Skin epidermis (tissue), 12 donors: ENCODE measurements at regions not wholly inside any gene's neighbourhood (a gene's known extent, or its start where the extent isn't known, plus 50 kb on each side); places are given as distances from the start of the nearest gene placed in this dataset.

Source experiments
- H3K27ac ChIP-seq, 21 experiments: fragments of 200-600 bp; sonication (generic) in 11 of 21; one replicate each; pipeline ENCODE4 v1.5.0; 2020; ENCODE audit warnings: mild to moderate bottlenecking in 3 of 21, inconsistent platforms in 2 of 21, moderate library complexity in 2 of 21
- H3K4me3 ChIP-seq, 7 experiments: fragments of 200-600 bp; sonication (generic) in 2 of 7; one replicate each; pipeline ENCODE4 v1.5.0; 2020; ENCODE audit warnings: inconsistent platforms in 2 of 7, mild to moderate bottlenecking in 2 of 7, moderate library complexity in 1 of 7

DNA sequence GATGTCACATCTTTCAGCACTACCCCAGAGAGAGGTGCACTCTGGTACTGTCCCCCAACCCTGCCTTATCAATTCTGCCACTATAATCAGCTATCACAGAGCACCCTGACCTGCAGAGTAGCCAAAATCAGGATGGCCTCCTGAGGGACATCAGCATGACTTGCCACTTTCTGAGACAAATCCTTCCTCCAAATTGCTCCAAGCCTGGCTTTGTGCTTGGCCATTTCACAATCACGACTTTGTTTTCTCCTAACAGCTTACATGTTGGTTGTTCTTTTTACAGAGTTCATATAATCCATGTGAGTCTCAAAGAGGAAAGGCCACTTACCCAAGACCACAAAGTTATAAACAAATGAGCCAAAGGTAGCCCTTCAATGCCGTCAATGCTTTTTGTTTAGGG lies 449.0 kb upstream of the CDH5 start:
- no peak overlapping the region for H3K4me3 ChIP-seq
- H3K27ac ChIP-seq: no peak overlapping the region

DNA sequence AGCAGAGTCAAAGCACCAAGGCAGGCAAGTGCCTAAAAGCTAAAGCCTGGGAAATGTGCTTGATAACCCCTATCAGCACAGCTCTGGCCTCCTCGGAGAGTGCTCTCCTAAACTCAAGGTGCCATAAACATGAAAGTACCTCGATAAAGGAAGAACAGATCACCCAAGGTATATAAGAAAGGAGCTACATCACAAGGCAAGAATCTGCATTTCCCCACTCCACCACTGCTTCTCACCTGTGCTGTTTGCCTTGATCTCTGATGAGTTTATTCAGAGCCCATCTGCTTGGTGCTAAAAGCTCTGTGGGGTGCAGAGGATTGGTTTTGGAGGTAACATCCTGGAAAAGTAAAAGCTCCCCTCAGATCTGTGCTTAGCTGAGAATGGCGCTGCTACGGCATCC lies 449.5 kb upstream of the CDH5 start:
- Histone ChIP-seq H3K27ac (no peak overlapping the region), H3K4me3 (no peak overlapping the region)

DNA sequence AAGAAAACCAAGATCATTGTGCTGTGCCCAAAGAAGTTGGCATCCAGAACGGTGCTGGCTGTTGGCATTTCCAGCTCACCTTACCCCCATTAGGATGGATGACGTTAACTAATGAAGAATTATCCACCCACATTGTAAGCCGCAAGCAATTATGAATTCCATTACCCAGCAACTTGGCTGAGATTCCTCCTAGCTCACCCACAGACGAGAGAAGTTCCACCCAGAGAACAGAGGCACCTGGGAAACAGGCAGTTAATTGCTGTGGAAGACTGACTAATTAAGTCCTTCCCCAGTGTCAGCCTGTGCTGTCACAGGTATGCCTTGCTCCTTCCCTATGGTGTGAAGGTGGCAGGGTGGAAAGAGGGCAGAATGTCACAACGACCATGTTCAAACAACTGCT lies 456.2 kb upstream of the CDH5 start:
- peak overlapping the region in 3 of 21 experiments; percentile 4 to 46 (median 41) for H3K27ac ChIP-seq

DNA sequence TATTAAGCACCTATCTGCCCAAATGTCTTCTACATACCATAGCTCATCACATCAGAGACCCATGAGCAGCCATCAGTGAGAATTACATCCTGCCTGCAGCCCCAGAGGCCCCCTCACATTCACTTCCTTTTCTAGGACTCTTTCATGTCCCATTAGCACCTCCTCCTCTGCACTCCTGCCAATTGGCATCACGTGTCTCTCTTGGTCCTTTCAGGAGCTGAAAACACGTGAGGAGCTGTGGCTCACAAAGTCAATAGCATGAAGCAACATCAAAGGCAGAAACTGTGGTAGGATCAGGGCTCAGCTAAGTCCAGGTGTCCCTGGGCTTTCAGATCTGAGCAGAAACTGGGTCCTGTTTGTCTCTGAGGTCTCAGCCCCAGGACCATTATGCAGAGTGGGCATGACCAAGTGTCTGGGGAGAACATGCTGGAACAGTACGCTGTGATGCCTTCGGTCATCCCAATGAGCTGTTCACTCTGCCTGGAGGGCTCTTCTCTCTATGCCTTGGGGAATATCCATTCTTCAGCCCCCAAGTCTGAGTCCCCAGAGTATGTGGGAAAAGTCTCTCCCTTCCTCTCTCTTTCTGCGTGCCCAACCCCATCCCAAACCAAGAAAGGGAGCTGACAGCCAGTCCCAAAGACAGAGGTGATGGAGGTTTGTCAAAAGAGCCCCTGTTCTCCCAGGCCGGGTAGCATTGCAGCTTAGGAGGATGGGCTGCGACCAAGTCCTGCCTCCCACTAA lies 457.0 kb upstream of the CDH5 start:
- H3K4me3 ChIP-seq: no peak overlapping the region
- peak overlapping the region in 5 of 21 experiments; percentile 4 to 50 (median 19) for H3K27ac ChIP-seq

More for the DNA sequence above, 456.2 kb upstream of the CDH5 start:
- H3K4me3 ChIP-seq: no peak overlapping the region

DNA sequence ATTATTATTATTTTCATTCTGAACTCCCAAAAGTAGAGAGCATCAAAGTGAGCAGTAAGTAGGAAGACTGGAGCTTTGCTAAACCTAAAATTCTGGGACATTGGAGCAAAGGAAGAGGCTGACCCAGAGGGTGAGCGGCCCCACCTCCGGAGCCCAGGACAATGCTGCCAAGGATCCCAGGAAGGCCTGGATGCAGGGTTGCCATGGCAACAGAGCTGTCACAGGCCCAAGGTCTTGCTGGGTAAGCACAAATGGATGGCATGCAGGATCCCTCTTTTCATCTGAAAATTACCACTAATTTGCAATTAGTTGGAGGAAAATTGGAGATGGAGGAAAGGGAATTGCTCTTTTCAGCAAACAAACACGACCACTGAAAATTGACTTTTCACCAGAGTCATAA lies 457.9 kb upstream of the CDH5 start:
- Histone ChIP-seq H3K4me3 (no peak overlapping the region), H3K27ac (no peak overlapping the region)

DNA sequence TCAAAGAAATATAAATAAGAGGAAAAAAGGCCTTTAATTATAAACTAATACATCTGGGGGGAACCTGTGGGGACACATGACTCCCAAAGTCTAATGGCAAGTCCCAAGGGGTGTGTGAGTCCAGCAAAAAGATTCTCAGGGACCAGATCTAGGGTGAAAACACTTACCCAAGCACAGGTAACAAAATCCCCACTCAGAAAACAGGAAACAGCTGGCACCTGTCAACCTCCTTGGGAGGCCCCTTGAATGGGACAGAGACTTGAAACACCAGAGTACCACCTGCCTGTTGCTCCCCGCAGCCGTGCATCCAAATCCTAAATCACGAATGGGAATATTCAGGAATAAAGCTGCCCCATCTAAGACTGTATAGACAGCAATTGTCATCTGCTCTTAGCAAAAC lies 461.2 kb upstream of the CDH5 start:
- H3K27ac ChIP-seq: no peak overlapping the region
- H3K4me3 ChIP-seq: no peak overlapping the region

DNA sequence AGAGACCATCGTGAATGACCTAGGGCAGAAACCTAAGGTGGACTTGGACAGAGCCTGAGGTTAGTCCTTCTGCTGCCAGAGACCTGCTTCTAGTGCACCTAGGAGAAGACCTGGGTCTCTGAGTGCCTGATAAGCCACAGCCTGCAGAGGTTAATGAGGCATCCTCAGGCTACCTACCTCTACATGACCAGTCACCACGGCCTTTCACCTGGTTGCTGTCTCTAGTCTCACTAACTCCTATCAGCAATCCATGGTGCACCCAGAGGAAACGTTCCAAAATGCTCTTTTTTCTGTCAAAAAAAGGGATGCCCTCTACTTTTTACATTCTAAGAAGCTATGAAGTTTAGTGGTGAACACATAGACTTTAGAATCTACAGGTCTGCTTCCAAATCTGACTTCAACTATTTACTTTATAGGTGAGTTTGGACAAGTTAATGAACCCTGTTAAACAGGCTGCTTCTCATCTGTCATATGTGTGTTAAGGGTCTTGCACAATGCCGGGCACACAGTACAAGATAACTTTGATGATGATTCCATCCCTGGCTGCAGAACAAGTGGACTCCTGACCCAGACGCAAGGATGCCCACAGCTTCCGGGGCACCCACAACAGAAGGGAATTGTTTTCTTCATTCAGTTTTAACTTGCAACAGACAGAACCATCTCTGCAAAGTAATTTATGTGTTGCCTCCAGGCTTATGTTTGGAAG lies 469.9 kb upstream of the CDH5 start:
- no peak overlapping the region for H3K27ac ChIP-seq
- H3K4me3 ChIP-seq: no peak overlapping the region

DNA sequence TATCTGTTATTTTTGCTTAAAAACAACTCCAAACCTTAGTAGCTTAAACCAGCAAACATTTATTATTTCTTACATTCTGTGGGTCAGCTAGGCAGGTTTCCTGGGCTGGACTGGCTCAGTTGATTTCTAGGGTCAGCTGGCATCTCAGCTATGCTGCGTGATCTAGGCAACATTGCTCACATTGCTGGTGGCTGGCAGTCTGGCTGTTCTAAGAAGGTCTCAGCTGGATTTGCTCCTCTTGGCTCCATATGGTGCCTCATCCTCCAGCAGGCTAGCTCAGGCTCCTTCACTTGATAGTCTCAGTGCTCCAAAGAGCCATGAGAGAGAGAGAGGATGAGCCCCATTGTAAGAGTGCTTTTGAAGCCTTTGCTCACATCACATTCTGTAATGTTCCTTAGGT lies 470.6 kb upstream of the CDH5 start:
- no peak overlapping the region for H3K4me3 ChIP-seq
- no peak overlapping the region for H3K27ac ChIP-seq

DNA sequence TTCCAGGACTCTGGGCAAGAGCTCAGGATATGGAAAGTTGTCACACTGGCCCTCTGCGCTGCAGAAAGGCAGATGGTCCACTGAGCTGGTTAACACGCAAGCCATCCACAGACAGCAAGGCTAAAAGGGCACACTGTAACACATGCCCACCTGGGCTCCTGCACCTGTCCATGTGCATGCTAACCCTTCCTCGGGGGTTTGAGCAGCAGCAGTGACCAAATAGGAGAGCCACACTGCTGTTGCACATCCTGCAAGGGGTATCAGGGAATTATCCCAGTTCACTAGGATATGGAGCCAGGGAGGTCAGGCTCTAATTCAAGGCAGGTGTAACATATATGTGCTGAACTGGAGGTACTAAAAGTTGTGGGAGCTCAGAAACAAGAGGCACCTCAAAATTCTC lies 471.0 kb upstream of the CDH5 start:
- H3K27ac ChIP-seq: no peak overlapping the region
- no peak overlapping the region for H3K4me3 ChIP-seq

DNA sequence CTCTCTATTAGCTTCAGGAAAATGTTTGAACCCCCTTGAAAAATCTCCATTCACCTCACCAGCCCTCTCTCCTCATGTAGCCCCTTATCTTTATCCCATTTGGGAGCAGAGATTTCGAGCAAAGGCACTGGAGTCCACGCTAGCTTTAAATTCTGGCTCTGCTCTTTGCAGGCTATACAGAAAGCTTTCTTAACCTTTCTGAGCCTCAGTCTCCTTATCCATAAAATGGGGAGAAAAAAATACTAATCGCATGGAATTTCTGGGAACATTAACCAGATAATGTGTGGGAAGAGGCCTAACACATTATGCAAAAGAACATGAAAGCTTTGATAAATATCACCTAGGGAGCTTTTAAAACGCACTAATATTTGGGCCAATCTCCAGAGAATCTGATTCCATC lies 476.3 kb upstream of the CDH5 start:
- Histone ChIP-seq H3K4me3 (no peak overlapping the region), H3K27ac (no peak overlapping the region)

DNA sequence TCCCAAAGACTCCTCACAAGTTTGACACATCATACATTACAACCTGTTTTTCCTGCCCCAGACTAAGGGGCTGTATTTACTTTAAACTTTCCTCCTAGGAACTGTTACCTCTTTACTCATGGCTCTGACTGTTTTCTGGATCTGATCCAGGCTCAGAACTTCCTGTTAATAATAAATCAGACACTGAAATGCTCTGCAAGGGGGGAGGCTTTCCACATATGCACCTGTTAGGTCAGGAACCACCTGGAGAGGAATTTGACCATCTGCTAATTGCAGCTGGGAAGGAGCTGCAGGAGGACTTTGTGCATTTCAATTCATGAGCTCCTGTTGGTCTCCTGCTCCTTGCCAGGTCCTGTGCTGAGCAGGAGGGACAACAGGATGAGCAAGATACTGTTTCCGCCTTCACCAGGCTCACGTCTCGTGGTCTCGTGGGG lies 476.9 kb upstream of the CDH5 start:
- H3K4me3 ChIP-seq: no peak overlapping the region
- H3K27ac ChIP-seq: no peak overlapping the region

DNA sequence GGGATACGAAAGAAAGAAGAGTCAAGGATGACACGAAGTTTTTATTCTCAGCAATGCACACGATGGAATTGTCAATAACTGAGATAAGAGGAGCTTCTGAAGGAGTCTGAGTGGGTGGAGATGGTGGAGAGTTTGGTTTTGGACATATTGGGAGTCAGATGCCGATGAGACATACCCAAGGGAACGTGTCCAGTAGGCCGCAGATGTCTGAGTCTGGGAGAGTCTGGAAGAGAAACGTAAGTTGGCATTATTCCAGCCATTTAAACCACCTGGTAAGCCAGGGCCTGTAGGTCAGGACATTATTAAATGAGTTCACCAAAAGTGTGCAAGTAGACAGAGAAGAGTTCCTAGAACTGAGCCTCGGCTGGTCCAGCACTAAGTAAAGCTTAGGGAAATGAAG lies 478.3 kb upstream of the CDH5 start:
- H3K27ac ChIP-seq: no peak overlapping the region

DNA sequence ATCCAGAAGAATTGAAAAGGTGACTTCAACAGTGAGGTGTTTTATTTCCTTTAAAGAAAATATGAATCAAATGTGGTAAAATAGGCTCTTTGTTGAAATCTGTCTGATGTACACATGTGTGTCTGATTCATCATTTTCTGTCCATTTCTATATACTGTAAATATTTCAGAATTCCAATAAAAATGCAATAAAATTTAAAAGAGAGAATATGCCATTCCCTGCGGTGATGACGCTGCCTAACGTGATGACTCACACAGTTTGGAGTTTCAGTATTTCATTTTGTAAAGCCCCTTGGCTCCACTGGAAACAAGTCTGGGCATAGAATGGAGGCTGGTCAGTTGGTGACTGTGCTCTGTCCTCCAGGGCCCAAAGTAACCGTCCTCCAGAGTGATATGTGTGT lies 482.5 kb upstream of the CDH5 start:
- Histone ChIP-seq H3K27ac (no peak overlapping the region), H3K4me3 (no peak overlapping the region)

More for the DNA sequence above, 478.3 kb upstream of the CDH5 start:
- no peak overlapping the region for H3K4me3 ChIP-seq

DNA sequence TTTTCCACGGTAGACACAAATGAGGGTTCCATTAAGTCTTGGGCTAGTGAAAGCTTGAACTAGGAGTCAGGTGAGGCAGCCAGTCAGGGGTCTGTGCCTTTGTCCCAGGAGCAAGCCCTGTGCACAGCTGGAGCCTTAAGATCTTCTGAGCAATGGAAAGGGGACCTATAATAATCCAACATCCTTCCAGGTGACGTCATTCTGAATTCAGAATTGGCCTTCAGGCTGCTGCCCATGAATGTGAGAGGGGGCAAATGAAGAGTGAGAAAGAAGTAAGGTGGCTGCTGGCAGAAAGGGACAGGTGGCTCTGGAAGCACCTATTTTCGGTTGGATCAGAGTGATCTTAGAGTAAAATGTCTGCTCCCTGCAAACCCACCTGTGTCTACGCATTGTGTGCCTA lies 488.1 kb upstream of the CDH5 start:
- Histone ChIP-seq H3K4me3 (no peak overlapping the region), H3K27ac (no peak overlapping the region)

DNA sequence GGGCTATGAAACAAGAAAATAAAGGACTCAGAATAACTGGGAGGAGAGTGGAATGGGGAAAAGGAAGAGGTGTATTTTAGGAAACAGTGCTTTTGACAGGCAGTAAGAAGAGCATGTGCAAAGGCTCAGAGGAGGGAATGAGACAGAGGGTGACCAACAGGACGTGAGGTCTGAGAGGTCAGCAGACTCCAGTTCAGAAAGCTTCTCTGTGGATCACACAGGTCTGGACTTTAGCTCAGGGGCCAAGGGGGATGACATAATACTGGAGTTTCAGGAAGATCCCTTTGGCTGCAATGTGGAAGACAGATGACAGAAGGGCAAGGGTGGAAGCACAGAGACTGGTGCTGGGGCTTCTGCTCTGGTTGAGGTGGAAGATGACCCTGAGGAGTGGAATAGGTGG lies 489.9 kb upstream of the CDH5 start:
- Histone ChIP-seq H3K4me3 (no peak overlapping the region), H3K27ac (no peak overlapping the region)

DNA sequence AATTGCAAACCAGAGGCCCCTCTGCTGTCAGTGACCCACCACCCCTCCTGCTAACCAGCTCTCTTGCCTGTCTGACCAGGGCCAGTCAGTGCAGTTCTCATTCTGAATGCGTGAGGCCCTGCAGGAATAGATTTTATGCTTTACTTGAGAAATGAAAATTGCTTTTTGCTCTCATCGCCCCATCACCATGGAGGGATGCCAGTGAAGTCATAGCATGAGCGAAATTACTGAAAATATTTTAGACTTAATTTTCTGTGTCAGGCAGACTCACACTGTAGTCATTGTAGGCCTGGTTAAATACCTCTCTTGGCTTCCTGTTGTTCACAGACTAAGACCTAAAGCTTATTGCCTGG lies 490.5 kb upstream of the CDH5 start:
- H3K4me3 ChIP-seq: no peak overlapping the region
- no peak overlapping the region for H3K27ac ChIP-seq

DNA sequence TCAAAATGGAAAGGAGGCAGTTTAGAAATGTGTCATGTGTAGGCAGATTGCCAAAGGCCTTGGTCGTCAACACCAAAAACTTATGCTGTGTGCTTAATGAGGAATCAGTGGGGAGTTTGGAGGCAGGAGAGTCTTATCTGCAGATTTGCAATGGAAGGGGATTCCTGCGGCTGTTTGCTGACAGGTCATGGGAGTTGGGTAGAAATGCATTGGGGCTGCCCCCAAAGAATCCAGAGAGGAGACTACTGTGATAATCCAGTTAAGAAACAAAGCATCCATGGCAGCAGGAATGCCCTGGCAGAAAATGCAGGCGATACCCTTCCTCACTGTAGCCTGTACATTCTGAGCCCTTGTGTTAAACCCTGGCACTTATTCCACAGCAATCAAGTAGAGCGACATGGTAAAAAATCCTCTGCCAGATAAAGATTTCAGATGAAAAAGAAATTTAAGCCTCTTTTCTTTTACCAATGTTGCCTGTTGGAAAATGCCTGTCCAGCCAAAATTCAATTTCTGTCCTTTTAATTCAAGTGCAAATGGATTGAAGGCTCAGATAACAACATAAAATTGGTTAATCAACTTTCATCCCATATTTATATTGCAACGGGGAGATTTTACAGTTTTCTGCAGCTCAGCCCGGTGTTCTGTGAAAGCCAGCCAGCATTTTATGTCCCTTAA lies 491.0 kb upstream of the CDH5 start:
- Histone ChIP-seq H3K27ac (no peak overlapping the region), H3K4me3 (no peak overlapping the region)

DNA sequence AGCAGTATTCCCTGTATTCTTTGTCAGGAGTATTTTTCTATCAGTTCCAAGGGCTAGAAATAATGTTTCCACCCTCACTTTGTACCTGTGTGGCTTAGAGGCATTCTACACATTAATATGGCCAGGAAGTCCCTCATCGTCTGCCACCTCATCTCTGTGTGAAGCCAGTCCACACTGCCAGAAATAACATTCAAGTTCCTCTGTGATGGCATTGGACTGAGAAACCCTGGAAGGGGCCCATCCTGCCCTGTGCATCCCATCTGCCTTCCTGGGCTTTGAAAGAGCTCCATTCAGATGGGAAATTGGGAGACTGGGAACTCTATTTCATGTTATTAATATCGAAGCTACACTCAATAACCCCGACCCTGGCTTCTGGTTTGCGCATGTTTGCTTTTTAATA lies 497.2 kb upstream of the CDH5 start:
- Histone ChIP-seq H3K4me3 (no peak overlapping the region), H3K27ac (no peak overlapping the region)

DNA sequence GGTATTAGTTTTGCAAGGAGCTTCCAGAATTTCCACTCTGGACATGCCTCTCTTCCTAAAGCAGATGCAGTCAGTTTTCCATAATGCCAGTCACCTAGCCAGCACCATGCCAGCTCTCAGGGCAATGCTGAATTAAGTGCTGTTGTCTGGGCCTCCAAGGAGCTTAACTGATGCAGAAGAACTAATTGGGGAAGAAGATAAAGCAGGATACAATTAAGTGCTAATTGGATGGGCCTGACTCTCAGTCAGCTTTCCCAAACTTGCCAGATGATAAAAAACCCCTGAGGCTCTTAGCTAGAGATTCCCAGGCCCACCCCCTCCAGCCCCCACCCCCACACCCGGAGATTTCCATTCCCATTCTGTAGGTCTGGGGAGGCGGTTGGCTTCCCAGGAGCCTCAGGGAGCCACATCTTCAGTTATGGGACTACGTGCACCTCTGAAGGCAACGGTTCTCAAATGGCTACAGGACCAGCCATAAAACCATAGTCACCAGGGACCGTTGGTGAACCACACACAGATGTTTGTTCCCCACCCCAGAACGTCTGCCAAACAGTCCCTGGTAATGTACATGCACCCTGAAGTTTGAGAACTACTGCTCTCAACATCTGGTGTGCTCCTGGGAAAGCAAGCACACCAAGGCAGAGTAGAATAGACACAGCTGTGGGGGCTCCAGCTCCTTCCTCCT lies 499.1 kb upstream of the CDH5 start:
- no peak overlapping the region for H3K4me3 ChIP-seq

DNA sequence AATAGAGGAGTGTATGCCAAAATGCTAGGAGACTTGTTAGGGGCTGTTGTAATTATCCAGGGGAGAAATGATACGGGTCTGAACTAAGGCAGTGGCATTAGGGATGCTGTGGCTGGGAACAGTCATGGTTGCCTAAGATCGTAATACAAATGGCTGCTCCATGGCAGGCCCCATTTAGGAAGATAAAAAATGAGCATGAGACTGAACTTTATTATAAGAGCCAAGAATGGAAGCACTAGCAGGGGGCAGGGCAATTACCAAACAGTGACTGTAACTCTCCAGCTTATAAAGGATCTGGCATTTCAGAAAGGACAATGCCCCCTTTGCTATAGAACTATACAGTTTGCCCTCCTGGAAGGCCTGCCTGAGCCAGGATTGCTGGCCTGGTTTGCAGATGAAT lies 503.3 kb upstream of the CDH5 start:
- H3K4me3 ChIP-seq: no peak overlapping the region
- H3K27ac ChIP-seq: no peak overlapping the region

More for the DNA sequence above, 499.1 kb upstream of the CDH5 start:
- no peak overlapping the region for H3K27ac ChIP-seq
